Testis (tissue), 2 donors: ENCODE measurements at regions not wholly inside any gene's neighbourhood (a gene's known extent, or its start where the extent isn't known, plus 50 kb on each side); places are given as distances from the start of the nearest gene placed in this dataset.

ENCODE experiments used
- CTCF ChIP-seq, 3 experiments: fragments of 450-650 bp in 2 of 3; fragments of 200-600 bp in 1 of 3; sonication (generic) in 1 of 3; IDR thresholded peaks; one replicate each; pipeline ENCODE4 v1.5.1; 2016 to 2019; ENCODE audit warnings: antibody characterized with exemption in 3 of 3, mild to moderate bottlenecking in 2 of 3, moderate library complexity in 1 of 3
- POLR2A ChIP-seq: fragments of 450-650 bp; IDR thresholded peaks from one replicate; pipeline ENCODE4 v1.6.1; 2017; ENCODE audit warnings: antibody characterized with exemption, mild to moderate bottlenecking, moderate library complexity

GRCh38 chr5:54887663-54888062 is 97.7 kb downstream of the ESM1 start:
- TF ChIP-seq CTCF (IDR thresholded peaks at IDR 0.05) = no peak
- TF ChIP-seq POLR2A = no peak
